ENCODE measurements at regions not wholly inside any gene's neighbourhood (a gene's known extent, or its start where the extent isn't known, plus 50 kb on each side); places are given as distances from the start of the nearest gene placed in this dataset.
"Not testable (repeated sequence)": the region's sequence is repeated elsewhere in the genome, so short reads cannot be mapped to it uniquely, and the experiment has no call there.

GRCh38 chr5:72692651-72693442 lies 123.6 kb upstream of the TNPO1 start:
- no peak for DNase-seq

DNA sequence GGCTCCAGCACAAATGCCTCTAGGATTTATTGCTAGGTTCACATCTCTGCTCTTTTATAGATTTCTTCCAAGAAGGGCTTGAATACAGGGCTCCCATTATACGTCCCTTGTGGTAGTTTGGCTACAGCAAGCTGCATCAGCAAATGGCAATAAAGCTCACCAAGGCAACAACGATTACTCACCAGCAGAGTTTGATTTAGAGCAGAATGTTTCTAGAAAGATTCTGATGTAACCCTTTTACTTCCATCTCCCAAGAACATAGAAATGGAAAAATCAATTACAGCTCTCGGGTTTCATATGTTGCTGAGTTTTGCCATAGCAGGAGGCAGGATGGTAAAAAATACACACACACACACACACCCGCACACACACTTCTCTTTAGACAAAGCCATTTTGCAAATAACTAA lies 124.2 kb upstream of the TNPO1 start:
- no peak for DNase-seq

GRCh38 chr5:72691751-72692150 lies 124.7 kb upstream of the TNPO1 start:
- DNase-seq: no peak

GRCh38 chr5:72688916-72689315 lies 127.5 kb upstream of the TNPO1 start:
- no peak for DNase-seq

DNA sequence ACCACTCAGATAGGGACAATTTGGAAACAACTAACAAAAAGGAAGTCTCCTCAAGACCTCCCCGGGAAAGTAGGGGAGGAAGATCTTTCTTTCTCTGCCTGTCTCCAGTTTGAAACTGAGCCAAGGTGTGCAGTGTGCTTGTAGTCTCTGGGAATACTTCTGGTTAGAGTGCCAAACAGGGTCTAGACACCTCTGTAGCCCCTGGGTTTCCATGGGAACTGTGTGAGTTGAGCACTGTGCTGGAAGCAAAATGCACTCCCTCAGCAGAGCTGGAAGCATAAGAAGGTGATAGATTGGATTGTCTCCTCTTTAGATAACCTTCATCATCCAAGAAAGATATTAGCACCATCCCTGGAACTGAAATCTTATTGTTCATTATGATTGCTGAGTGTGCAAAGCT lies 129.2 kb upstream of the TNPO1 start:
- no peak for DNase-seq

DNA sequence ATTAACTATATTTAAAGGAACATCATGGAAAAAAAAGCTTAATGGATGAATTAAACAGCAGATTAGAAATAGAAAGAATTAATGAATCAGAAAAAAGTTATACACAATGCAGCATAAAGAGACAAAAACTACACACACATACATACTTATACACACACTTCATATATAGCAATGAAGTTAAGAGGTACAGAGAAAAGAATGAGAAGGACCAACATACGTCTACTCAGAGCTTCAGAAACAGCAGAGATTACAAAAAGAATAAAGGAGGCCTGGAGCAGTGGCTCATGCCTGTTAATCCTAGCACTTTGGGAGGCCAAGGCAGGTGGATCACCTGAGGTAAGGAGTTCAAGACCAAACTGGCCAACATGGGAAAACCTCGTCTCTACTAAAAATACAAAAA lies 133.9 kb upstream of the TNPO1 start:
- no peak for DNase-seq

DNA sequence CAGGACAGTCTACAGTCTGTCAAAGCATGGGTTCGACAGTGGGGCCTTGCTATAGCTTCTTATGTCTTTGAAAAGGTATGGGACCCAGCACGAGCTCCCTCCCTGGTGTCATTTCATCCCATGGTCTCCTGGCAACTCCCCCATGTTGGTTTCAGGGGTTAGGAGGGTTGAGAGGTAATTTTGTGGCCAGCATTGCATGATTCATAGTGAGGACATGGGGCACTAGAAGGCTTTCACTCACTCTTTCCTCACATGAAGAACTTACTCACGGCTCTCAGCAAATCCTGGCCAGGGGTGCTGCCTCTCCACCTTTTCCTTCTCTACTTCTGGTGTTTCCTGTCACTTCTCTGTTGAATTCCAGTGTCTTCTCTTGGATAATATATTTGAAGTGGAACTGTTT lies 134.7 kb upstream of the TNPO1 start:
- no peak for DNase-seq

DNA sequence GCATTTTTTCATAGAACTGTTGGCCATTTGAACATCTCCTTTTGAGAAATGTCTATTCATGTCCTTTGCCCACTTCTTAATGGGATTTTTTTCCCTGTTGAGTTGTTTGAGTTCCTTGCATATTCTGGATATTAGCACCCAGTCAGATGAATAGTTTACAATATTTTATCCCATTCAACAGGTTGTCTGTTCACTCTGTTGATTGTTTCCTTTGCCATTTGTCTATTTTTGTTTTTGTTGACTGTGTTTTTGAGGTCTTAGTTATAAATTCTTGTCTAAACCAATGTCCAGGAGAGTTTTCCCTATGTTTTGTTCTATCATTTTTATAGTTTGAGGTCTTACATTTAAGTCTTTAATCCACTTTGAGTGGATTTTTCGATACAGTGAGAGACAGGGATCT lies 139.0 kb upstream of the TNPO1 start:
- DNase-seq: no peak

DNA sequence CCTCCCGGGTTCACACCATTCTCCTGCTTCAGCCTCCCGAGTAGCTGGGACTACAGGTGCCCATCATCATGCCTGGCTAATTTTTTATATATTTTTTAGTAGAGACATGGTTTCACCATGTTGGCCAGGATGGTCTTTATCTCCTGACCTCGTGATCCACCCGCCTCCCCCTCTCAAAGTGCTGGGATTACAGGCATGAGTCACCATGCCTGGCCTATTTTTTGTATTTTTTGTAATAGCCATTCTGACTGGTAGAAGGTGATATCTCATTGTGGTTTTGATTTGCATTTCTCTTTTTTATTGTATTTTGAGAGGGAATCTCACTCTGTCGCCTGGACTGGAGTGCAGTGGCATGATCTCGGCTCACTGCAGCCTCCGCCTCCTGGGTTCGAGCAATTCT lies 139.6 kb upstream of the TNPO1 start:
- not testable (repeated sequence) for DNase-seq

GRCh38 chr5:72673623-72674022 lies 142.8 kb upstream of the TNPO1 start:
- DNase-seq: no peak

DNA sequence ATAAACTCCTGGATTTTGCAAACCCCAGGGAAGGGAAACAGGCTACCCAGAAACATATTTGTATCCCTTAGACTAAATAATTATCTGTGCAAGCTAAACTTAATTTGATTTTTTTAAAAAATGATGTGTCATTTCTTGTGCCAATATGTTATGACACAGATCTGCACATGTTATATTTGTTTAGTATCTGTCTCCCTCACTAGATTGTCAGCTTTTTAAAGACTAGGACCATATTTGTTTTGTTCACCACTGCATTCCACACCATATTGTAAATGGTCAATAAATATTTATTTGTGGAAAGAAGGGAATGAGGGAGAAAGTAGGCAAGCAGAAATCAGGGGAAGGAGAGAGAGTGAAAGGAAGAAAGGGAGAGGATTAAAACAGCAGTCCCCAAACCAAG lies 143.3 kb upstream of the TNPO1 start:
- no peak for DNase-seq

DNA sequence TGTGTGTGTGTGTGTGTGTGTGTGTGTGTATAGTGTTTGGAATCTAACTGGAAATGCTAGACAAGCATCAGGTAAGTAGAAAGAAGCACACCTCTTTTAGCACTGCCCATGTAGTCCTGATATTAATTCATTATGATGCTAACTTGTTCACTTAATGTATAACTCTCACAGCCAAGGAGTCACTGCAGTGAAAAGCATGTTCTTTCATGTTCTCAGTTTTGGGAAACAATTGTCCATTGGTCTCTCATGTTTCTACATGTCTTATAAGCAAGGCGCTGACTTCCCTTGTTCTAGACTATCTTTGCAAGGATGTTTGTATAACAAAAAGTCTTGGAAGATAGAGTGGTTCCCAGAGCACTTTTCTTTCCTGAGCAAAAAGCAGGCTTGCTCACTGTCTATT lies 148.8 kb upstream of the TNPO1 start:
- no peak for DNase-seq

DNA sequence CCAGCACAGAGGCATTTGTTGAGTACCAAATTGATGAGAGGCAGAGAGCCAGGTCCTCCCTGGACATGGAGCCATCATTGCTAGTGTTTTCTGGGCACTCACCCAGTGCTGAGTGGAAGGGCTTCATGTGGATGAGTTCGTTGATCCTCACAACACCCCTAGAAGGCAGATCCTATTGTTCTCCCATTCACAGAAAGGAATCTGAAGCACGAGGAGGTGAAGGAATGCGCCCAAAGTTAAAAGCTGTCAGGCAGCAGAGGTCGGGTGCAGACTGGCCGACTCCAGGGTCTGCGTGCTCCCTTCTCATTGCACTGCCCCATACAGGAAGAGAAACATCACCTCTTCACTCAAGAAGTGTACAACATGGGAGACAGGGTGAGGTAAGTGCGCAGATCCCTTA lies 153.5 kb upstream of the TNPO1 start:
- DNase-seq: no peak

GRCh38 chr5:72662305-72662704 lies 154.2 kb upstream of the TNPO1 start:
- DNase-seq: no peak

GRCh38 chr5:72661405-72661804 lies 154.2 kb upstream of the ZNF366 start:
- DNase-seq: no peak

DNA sequence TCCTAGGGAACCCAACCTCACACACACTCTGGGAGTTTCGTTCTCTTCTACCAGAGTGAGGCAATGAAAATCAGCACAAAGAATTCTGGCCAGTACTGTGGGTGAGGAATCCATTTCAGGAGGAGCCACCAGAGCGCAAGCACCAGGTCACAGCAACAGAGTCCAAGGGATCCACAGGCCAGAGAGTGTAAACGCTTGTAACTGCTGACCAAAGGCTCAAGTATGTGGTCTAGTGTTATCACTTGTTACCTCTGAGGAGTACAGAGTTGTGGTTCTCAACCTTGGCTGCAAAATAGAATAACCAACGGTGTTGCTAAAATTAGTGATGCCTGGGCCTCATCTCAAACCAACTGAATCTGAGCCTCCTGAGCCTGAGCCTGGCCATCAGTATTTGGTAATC lies 152.5 kb upstream of the ZNF366 start:
- DNase-seq: no peak

DNA sequence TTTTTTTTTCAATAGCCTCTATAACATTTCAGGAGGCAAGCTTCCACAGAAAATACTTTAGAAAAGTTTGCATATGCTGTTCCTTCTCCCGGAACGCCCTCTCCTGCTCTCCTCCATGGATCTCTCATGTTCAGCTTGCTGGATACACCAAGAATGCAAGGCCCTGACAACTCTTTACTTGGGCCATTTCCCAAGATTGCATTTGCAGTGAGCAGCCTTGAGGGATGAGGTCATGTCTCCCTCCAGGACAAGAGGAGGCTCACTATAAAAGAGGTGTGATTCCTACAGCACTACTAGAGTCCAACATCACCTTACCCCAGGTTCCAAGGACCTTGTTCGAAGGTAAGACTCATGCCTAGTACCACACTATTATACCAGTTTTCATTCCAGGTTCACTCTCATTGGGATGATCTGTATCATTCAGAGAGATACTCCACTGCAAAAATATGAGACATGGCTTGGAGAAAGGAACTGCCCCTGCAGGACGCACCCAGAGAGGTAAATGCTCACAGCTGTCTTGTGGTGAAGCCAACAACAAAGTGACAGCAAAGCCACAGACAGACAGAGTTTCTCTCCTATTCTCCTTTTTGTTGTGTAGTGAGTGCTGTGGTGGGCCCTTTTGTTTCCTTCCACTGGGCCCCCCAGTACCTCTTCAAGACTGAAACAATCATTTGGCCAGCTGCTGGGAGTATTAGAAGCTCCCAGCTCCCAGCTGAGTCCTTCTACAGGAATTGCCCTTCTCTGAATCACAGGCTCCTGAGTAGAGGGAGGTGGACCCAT lies 151.7 kb upstream of the ZNF366 start:
- DNase-seq: no peak

GRCh38 chr5:72658161-72658560 lies 151.0 kb upstream of the ZNF366 start:
- no peak for DNase-seq

DNA sequence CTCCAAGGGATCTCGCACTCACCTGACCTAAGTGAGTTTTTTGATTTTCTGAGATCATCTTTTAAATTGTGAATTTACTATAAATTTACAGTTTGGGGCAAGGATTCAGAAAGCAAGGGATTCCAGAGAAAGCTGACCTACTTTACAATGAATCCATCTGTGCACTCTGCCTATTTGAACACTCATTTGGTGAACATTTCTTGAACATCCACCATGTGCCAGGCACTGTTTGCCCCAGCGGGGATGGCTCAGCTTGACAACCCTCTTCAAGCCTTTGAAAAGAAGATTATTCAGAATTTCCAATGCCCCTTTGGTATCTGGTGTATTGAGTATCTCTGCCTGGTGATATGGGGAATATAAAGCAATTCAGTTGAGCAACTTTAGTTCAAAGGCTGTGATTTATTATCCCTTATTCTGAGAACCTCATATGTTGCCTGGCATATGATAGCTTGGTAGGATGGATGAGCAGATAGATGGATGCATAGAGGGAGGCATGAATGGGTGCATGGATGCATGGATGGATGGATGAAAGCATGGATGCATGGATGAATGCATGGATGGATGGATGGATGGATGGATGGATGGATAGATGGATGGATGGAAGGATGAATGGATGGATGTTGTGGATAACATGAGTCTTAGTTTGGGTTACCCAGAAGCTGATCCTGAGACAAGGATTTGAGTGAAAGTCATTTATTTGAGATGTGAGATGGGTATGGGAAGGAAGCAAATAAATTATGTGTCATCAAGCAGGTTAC lies 149.7 kb upstream of the ZNF366 start:
- no peak for DNase-seq

DNA sequence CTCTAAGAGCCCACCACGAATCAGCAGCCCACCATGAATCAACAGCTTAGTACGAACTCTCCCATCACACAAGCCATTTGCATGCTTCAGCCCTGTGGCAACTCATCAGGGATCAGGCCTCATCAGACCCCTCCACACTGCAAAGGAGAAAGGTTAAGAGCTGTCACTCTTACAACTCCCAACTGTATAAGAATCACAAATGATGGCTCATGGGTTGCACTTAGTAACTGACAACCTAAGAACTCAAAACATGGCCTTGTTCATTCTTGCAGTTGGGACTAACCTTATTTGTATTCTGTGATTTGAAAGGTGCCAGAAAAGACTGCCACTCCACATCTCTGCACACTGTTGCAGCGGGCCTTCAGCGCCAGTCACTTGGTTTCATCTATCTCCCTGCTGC lies 149.1 kb upstream of the ZNF366 start:
- no peak for DNase-seq

GRCh38 chr5:72654231-72654630 lies 147.0 kb upstream of the ZNF366 start:
- DNase-seq: no peak

GRCh38 chr5:72653586-72653985 lies 146.4 kb upstream of the ZNF366 start:
- no peak for DNase-seq

DNA sequence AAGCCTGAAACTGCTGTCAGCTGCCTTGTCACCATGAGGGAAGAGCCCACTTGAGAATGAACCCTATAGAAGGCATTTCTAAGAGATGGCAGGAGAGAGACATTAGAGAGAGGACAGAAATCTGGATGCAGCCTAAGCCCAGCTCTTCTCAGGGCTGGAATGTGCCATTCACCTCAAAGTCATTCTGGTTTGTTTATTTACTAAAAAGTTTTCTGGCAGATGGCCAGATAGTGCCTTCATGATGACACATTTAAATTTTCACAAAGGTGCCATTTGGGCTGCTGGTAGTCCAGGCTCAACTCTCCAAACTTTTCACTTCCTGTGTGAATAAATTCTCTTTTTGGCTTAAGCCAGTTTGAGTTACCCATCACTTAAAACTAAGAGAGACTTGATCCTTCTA lies 144.6 kb upstream of the ZNF366 start:
- DNase-seq: no peak

DNA sequence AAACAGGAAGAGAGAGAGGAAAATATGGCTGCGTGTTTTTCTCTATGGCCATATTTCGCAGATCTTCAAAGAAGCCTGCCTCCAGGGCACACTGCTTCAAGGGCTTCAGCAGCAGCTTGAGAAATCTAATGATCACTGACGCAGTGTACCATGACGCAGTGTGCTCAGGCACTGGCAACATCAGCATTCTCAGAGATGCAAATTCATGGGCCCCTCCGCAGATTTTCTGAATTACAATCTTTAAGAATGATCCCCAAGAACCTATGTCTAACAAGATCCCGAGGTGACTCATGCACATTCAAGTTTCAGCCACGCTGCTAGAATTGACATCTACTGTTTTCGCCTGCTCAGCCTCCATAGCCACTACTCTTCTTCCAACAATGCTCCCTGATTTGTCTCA lies 143.9 kb upstream of the ZNF366 start:
- no peak for DNase-seq

Measured in RPMI8226 (cell line).